Memory B cell (primary cell): ENCODE measurements at regions not wholly inside any gene's neighbourhood (a gene's known extent, or its start where the extent isn't known, plus 50 kb on each side); places are given as distances from the start of the nearest gene placed in this dataset.

ENCODE experiments used
- ATAC-seq: fragments of 150-1000 bp; cut with Tn5 transposase; 2 replicates; pipeline ENCODE4 v1.10.0; 2021; ENCODE audit warnings: low read depth, mild to moderate bottlenecking, moderate library complexity
- DNase-seq, 2 donors: peaks; one replicate each; pipeline ENCODE4 v3.0.0; 2022; ENCODE audit warnings: low spot score in 2 of 2
- H3K27ac Mint-ChIP-seq: one replicate; pipeline ENCODE4 v1.8.0; 2022; ENCODE audit warnings: mild to moderate bottlenecking, moderate library complexity, mixed read lengths
- H3K27me3 Mint-ChIP-seq: one replicate; pipeline ENCODE4 v1.8.0; 2022; ENCODE audit warnings: mixed read lengths
- H3K36me3 Mint-ChIP-seq: one replicate; pipeline ENCODE4 v1.8.0; 2022; ENCODE audit warnings: mild to moderate bottlenecking, mixed read lengths
- H3K4me1 Mint-ChIP-seq: one replicate; pipeline ENCODE4 v1.8.0; 2022; ENCODE audit warnings: mixed read lengths
- H3K4me3 Mint-ChIP-seq: one replicate; pipeline ENCODE4 v1.8.0; 2022; ENCODE audit warnings: mild to moderate bottlenecking, moderate library complexity, mixed read lengths
- H3K9me3 Mint-ChIP-seq: one replicate; pipeline ENCODE4 v1.8.0; 2022; ENCODE audit warnings: mixed read lengths

DNA sequence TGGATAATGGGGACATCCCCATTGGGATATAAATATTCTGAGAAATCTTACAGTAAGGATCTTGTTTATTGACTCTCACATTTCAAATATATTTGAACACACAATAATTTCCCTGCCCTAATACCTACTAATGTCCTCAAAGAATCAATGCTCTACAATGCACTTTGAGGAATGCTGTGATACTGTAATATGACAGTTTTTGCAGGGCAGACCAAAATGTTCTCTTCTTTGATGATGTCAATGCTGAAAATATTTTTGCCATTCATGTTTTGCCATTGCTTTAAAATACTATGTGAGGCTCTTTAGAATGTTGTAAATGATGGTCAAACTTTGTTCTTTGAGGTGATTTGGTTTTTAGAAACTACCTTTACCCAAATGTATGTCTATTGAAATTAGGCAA lies 594.1 kb downstream of the INHBA start:
- no peaks in the 10 kb centered on the region for H3K9me3 Mint-ChIP-seq
- H3K27me3 Mint-ChIP-seq = peaks cover 4% of the 10 kb centered on the region
- DNase-seq (no peak), ATAC-seq (no peak)
- no peak overlapping the region for H3K4me3 Mint-ChIP-seq
- no peaks in the 10 kb centered on the region for H3K4me1 Mint-ChIP-seq
- H3K36me3 Mint-ChIP-seq = no peaks in the 10 kb centered on the region
- no peak overlapping the region for H3K27ac Mint-ChIP-seq

- Mint-ChIP-seq H3K4me1 (no peaks in the 10 kb centered on the region), H3K36me3 (no peaks in the 10 kb centered on the region), H3K9me3 (no peaks in the 10 kb centered on the region), H3K27ac (no peak overlapping the region), H3K27me3 (peaks cover 4% of the 10 kb centered on the region), H3K4me3 (no peak overlapping the region)
- DNase-seq = no peak
- no peak for ATAC-seq
Measured at GRCh38 chr7:41107938-41108448, 594.9 kb downstream of the INHBA start.

DNA sequence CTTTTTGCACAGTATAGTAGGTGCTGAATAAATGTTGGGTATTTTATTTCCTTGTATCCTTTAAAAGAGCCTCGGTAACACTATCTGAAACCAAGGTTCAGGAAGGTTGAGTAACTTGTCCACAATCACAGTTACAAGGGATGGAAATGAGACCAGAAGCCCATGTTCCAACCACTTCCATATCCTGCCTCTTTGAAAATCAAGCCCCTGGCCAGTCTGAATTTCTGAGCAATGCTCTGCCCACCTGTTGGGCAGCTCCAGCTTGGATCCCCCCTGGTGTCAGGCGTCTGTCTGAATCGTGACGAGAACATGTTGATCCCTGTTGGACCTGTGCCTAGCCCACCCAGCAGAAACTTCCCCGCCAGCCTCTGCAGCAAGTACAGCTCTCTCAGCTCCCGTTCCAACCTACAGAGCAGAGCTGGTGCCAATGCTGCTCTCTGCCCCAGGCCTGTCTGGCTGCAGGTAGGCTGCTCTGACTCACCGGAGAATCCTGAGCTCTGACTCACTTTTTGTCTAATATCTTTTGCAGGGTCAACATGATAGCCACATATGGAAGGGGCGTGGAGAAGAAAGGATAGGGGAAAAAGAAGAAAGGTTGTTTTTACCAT lies 595.5 kb downstream of the INHBA start:
- Mint-ChIP-seq H3K4me3 (no peak overlapping the region), H3K4me1 (no peaks in the 10 kb centered on the region), H3K36me3 (no peaks in the 10 kb centered on the region), H3K9me3 (no peaks in the 10 kb centered on the region), H3K27me3 (peaks cover 4% of the 10 kb centered on the region), H3K27ac (no peak overlapping the region)
- ATAC-seq (no peak), DNase-seq (no peak)

DNA sequence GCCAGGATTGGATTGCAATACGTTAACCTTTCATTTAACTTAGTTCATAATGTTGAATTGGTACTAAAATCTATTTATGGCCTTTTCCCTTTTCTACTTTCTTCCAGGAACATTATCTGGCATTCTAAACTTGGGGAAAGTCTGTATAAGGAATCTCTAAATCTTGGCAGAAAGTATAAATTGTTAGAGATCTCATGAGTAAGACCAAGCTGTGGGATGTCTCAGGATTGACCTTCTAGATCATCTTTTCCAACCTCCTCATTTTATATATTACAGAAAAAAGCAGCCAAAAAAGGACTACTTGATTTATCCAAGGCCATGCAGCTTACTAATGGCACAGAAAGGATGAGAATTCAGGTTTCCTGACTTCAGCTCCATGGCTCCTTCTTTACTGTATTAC lies 598.3 kb downstream of the INHBA start:
- Mint-ChIP-seq H3K4me1 (no peaks in the 10 kb centered on the region), H3K36me3 (no peaks in the 10 kb centered on the region), H3K9me3 (no peaks in the 10 kb centered on the region), H3K27me3 (no peaks in the 10 kb centered on the region), H3K27ac (no peak overlapping the region), H3K4me3 (no peak overlapping the region)
- ATAC-seq (no peak), DNase-seq (no peak)

DNA sequence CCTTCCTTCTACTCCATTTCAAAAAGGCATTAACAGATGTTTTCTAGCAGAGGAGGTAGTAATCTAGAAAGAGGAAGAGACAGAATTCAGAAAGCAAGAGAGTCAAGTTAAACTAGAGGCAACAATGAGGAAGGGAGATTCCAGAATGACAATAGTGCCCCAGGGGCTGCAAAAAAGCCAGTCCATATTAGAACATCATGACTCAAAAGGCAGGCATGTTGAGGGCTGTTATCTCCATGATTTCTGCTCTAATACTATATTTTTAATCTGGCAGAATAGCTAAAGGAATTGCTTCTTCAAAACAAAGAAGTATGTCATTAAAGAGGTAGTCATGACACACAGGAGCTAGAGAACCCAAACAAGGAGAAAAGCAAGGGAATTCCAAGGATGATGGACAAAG lies 599.6 kb downstream of the INHBA start:
- no peak overlapping the region for H3K4me3 Mint-ChIP-seq
- ATAC-seq (peak; percentile 27), DNase-seq (no peak)
- H3K36me3 Mint-ChIP-seq = no peaks in the 10 kb centered on the region
- no peak overlapping the region for H3K27ac Mint-ChIP-seq
- no peaks in the 10 kb centered on the region for H3K4me1 Mint-ChIP-seq
- H3K9me3 Mint-ChIP-seq = no peaks in the 10 kb centered on the region
- peaks cover 1% of the 10 kb centered on the region for H3K27me3 Mint-ChIP-seq

GRCh38 chr7:41098846-41099245 lies 604.0 kb downstream of the INHBA start:
- Mint-ChIP-seq H3K27me3 (peaks cover 1% of the 10 kb centered on the region), H3K36me3 (no peaks in the 10 kb centered on the region), H3K9me3 (no peaks in the 10 kb centered on the region), H3K4me3 (no peak overlapping the region), H3K27ac (no peak overlapping the region), H3K4me1 (no peaks in the 10 kb centered on the region)
- ATAC-seq (no peak), DNase-seq (no peak)

DNA sequence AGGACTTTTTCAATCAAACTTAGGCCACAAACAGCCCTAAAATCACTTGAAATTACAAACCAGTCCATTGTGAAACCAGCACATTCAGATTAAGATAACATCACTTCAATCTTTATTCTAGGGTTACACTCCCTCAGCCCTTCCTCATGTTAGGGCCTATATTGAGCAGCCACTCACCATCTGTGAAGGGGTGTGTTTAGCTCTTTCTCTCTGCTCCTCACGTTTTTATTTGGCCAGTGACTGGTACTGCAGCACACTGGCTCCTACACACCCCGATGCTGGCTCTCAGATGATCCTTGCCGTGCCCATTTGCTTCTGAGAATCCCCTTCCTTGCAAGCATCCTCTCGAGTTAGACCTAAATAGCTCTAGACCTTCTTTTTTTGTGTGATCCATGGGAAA lies 604.5 kb downstream of the INHBA start:
- DNase-seq (no peak), ATAC-seq (no peak)
- no peak overlapping the region for H3K4me3 Mint-ChIP-seq
- peaks cover 1% of the 10 kb centered on the region for H3K27me3 Mint-ChIP-seq
- no peaks in the 10 kb centered on the region for H3K4me1 Mint-ChIP-seq
- H3K27ac Mint-ChIP-seq = no peak overlapping the region
- H3K9me3 Mint-ChIP-seq = no peaks in the 10 kb centered on the region
- H3K36me3 Mint-ChIP-seq = no peaks in the 10 kb centered on the region

GRCh38 chr7:41097501-41097900 lies 605.4 kb downstream of the INHBA start:
- ATAC-seq (no peak), DNase-seq (no peak)
- H3K9me3 Mint-ChIP-seq = no peaks in the 10 kb centered on the region
- no peak overlapping the region for H3K4me3 Mint-ChIP-seq
- H3K4me1 Mint-ChIP-seq = no peaks in the 10 kb centered on the region
- no peaks in the 10 kb centered on the region for H3K36me3 Mint-ChIP-seq
- no peak overlapping the region for H3K27ac Mint-ChIP-seq
- H3K27me3 Mint-ChIP-seq = peaks cover 1% of the 10 kb centered on the region

- no peak overlapping the region for H3K27ac Mint-ChIP-seq
- no peaks in the 10 kb centered on the region for H3K9me3 Mint-ChIP-seq
- DNase-seq (no peak), ATAC-seq (no peak)
- no peak overlapping the region for H3K4me3 Mint-ChIP-seq
- H3K36me3 Mint-ChIP-seq = no peaks in the 10 kb centered on the region
- no peaks in the 10 kb centered on the region for H3K4me1 Mint-ChIP-seq
- peaks cover 1% of the 10 kb centered on the region for H3K27me3 Mint-ChIP-seq
Measured at GRCh38 chr7:41096917-41097316, 606.0 kb downstream of the INHBA start.

GRCh38 chr7:41093141-41093540 lies 609.7 kb downstream of the INHBA start:
- ATAC-seq (no peak), DNase-seq (no peak)
- H3K27ac Mint-ChIP-seq = no peak overlapping the region
- H3K27me3 Mint-ChIP-seq = no peaks in the 10 kb centered on the region
- no peaks in the 10 kb centered on the region for H3K4me1 Mint-ChIP-seq
- no peak overlapping the region for H3K4me3 Mint-ChIP-seq
- peaks cover 6% of the 10 kb centered on the region for H3K9me3 Mint-ChIP-seq
- H3K36me3 Mint-ChIP-seq = no peaks in the 10 kb centered on the region

- no peak for ATAC-seq
- Mint-ChIP-seq H3K27me3 (no peaks in the 10 kb centered on the region), H3K9me3 (peaks cover 6% of the 10 kb centered on the region)
Measured at GRCh38 chr7:41085244-41085643, 617.6 kb downstream of the INHBA start.

DNA sequence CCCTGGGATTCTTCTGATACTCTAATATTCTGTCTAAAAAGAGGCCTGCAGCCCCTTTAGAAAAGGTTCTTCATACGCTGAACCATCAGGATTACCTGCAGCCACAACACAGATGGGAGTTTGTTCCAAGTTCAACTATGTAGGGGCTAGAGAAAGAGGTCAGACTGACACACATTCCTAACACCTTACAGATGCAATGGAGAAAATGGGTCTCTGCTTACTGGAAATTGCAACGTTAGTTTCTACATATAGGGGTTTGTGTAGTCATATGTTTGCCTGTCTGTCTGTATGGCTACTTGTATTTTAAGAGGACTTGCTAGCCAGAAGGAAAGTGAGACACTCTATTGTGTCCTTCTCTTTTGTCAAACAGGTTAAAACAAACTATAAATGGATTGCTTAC lies 618.5 kb downstream of the INHBA start:
- no peaks in the 10 kb centered on the region for H3K27me3 Mint-ChIP-seq
- H3K27ac Mint-ChIP-seq = no peak overlapping the region
- no peaks in the 10 kb centered on the region for H3K36me3 Mint-ChIP-seq
- H3K4me3 Mint-ChIP-seq = no peak overlapping the region
- DNase-seq (no peak), ATAC-seq (no peak)
- H3K9me3 Mint-ChIP-seq = peaks cover 3% of the 10 kb centered on the region
- H3K4me1 Mint-ChIP-seq = no peaks in the 10 kb centered on the region

More at GRCh38 chr7:41085244-41085643, 617.6 kb downstream of the INHBA start:
- Mint-ChIP-seq H3K4me3 (no peak overlapping the region), H3K36me3 (no peaks in the 10 kb centered on the region), H3K27ac (no peak overlapping the region), H3K4me1 (no peaks in the 10 kb centered on the region)
- no peak for DNase-seq

GRCh38 chr7:41069635-41070034 lies 633.3 kb downstream of the INHBA start:
- Mint-ChIP-seq H3K4me3 (no peak overlapping the region), H3K27me3 (peaks cover 3% of the 10 kb centered on the region), H3K9me3 (no peaks in the 10 kb centered on the region), H3K27ac (no peak overlapping the region), H3K36me3 (no peaks in the 10 kb centered on the region), H3K4me1 (no peaks in the 10 kb centered on the region)
- ATAC-seq = no peak
- no peak for DNase-seq

- Mint-ChIP-seq H3K9me3 (no peaks in the 10 kb centered on the region), H3K27me3 (peaks cover 3% of the 10 kb centered on the region), H3K4me1 (no peaks in the 10 kb centered on the region), H3K4me3 (no peak overlapping the region), H3K36me3 (no peaks in the 10 kb centered on the region), H3K27ac (no peak overlapping the region)
- DNase-seq (no peak), ATAC-seq (no peak)
Measured at GRCh38 chr7:41067576-41067975, 635.3 kb downstream of the INHBA start.

GRCh38 chr7:41065663-41066062 lies 637.2 kb downstream of the INHBA start:
- no peaks in the 10 kb centered on the region for H3K36me3 Mint-ChIP-seq
- no peaks in the 10 kb centered on the region for H3K4me1 Mint-ChIP-seq
- H3K4me3 Mint-ChIP-seq = no peak overlapping the region
- no peak overlapping the region for H3K27ac Mint-ChIP-seq
- H3K27me3 Mint-ChIP-seq = peaks cover 3% of the 10 kb centered on the region
- ATAC-seq (no peak), DNase-seq (no peak)
- H3K9me3 Mint-ChIP-seq = no peaks in the 10 kb centered on the region
